G401.6 (cell line): ENCODE measurements at regions not wholly inside any gene's neighbourhood (a gene's known extent, or its start where the extent isn't known, plus 50 kb on each side); places are given as distances from the start of the nearest gene placed in this dataset.

Experiments used
- FAIRE-seq: peaks from 2 replicates; lab custom pipeline; 2012; peaks lifted over from hg19 to GRCh38; lab: Jason Lieb, UNC

GRCh38 chr12:46131732-46132469 is 136.9 kb downstream of the SLC38A1 start:
- FAIRE-seq, result no peak

GRCh38 chr12:46127656-46128055 is 137.3 kb upstream of the SCAF11 start:
- FAIRE-seq, result no peak

- FAIRE-seq, result no peak
These were observed 135.8 kb upstream of the SCAF11 start for GRCh38 chr12:46126050-46126727.

GRCh38 chr12:46124848-46125619 is 134.7 kb upstream of the SCAF11 start:
- FAIRE-seq, result peak; percentile 82

GRCh38 chr12:46124132-46124847 is 133.9 kb upstream of the SCAF11 start:
- FAIRE-seq, result no peak

- no peak for FAIRE-seq
These were observed 122.0 kb upstream of the SCAF11 start for GRCh38 chr12:46112364-46112763.

GRCh38 chr12:46111715-46112114 is 121.3 kb upstream of the SCAF11 start:
- no peak for FAIRE-seq

- FAIRE-seq, result no peak
These were observed 120.7 kb upstream of the SCAF11 start for GRCh38 chr12:46110928-46111699.

- FAIRE-seq, result no peak
These were observed 119.8 kb upstream of the SCAF11 start for GRCh38 chr12:46110223-46110611.

- no peak for FAIRE-seq
These were observed 119.2 kb upstream of the SCAF11 start for GRCh38 chr12:46109343-46110222.

GRCh38 chr12:46108721-46109120 is 118.3 kb upstream of the SCAF11 start:
- no peak for FAIRE-seq

- no peak for FAIRE-seq
These were observed 117.2 kb upstream of the SCAF11 start for GRCh38 chr12:46107591-46107990.

GRCh38 chr12:46105735-46106134 is 115.4 kb upstream of the SCAF11 start:
- FAIRE-seq, result no peak

- FAIRE-seq, result no peak
These were observed 113.4 kb upstream of the SCAF11 start for GRCh38 chr12:46103559-46104383.

GRCh38 chr12:46101485-46101869 is 111.1 kb upstream of the SCAF11 start:
- FAIRE-seq, result no peak

GRCh38 chr12:46100551-46101484 is 110.4 kb upstream of the SCAF11 start:
- FAIRE-seq, result no peak

GRCh38 chr12:46089414-46090162 is 99.2 kb upstream of the SCAF11 start:
- FAIRE-seq, result no peak

- no peak for FAIRE-seq
These were observed 97.6 kb upstream of the SCAF11 start for GRCh38 chr12:46087916-46088439.
